ENCODE measurements at regions not wholly inside any gene's neighbourhood (a gene's known extent, or its start where the extent isn't known, plus 50 kb on each side); places are given as distances from the start of the nearest gene placed in this dataset.

DNA sequence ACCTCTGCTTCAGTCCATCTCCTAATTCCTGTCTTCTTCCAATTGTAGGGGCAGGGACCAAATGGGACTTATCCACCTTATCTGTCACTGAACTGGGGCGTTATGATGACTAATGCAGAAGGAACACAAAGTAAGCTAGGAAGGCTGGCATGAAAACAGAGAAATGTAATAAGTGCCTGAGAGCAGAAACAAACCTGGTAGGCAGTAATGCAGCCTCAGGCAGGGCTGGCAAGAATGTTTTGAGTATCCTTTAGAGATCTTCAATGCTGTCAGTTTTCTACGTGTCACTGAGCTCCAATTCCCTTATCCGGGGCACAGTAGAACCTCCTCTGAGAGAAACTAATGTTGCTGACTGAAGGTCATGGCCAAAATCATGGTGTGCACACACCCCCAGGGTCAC, 246.2 kb upstream of the TBL1XR1 start:
- Histone ChIP-seq H3K36me3 (no peaks in the 10 kb centered on the region), H3K4me3 (no peak overlapping the region), H3K9me3 (replicated peaks) (no peaks in the 10 kb centered on the region), H3K27me3 (ENCODE audit: low read depth) (no peaks in the 10 kb centered on the region), H3K4me1 (peaks cover 5% of the 10 kb centered on the region), H3K27ac (replicated peaks) (no peak overlapping the region)
- DNase-seq, result no peak
- intact Hi-C loops (cut with micrococcal nuclease), result no loop called here
- TF ChIP-seq, protein P1, sequence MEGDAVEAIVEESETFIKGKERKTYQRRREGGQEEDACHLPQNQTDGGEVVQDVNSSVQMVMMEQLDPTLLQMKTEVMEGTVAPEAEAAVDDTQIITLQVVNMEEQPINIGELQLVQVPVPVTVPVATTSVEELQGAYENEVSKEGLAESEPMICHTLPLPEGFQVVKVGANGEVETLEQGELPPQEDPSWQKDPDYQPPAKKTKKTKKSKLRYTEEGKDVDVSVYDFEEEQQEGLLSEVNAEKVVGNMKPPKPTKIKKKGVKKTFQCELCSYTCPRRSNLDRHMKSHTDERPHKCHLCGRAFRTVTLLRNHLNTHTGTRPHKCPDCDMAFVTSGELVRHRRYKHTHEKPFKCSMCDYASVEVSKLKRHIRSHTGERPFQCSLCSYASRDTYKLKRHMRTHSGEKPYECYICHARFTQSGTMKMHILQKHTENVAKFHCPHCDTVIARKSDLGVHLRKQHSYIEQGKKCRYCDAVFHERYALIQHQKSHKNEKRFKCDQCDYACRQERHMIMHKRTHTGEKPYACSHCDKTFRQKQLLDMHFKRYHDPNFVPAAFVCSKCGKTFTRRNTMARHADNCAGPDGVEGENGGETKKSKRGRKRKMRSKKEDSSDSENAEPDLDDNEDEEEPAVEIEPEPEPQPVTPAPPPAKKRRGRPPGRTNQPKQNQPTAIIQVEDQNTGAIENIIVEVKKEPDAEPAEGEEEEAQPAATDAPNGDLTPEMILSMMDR (IDR thresholded peaks at IDR 0.05; ENCODE audit: borderline replicate concordance), result no peak

DNA sequence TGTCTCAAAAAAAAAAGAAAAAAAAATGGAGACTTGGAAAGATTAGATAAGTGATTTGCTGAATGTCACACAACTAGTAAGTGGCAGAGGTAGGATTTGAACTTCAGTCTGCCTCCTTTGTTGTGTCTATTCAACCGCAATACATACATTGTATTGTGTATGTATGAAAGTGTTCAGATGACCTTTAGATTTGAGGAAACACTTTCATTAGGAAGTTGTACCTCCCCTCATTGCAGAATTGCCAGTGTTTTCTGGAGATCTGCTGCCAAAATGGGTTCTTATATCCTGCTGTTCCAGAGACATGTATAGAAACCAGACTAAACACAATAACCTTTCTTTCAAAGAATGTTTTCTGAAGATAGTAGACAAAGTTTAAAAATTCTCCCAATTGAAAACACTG, 247.4 kb upstream of the TBL1XR1 start:
- TF ChIP-seq, protein P1 (IDR thresholded peaks at IDR 0.05; ENCODE audit: borderline replicate concordance), result no peak
- Histone ChIP-seq H3K9me3 (replicated peaks) (no peaks in the 10 kb centered on the region), H3K4me3 (no peak overlapping the region), H3K4me1 (peaks cover 5% of the 10 kb centered on the region), H3K36me3 (no peaks in the 10 kb centered on the region), H3K27ac (replicated peaks) (no peak overlapping the region), H3K27me3 (ENCODE audit: low read depth) (no peaks in the 10 kb centered on the region)
- DNase-seq, result no peak
- intact Hi-C loops (cut with micrococcal nuclease), result no loop called here

DNA sequence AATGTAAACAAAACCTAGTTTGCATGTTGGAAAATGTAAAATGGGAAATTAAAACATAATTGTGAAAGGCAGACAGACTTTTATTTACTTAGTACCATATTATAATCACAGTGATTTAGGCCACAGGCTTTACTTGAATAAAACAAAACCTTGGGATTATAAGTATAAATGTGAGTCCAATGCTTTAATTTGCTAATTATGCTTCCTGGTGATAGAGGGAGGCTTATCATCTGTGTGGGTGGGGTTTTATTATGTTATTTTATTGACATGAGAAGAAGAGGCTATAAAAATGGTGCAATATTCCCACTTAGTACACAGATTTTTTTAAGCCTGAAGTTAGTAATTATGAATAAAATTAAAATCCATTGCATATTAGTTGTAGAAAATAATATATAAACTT, 248.3 kb upstream of the TBL1XR1 start:
- no peak overlapping the region for H3K4me3 ChIP-seq
- H3K4me1 ChIP-seq, result peaks cover 5% of the 10 kb centered on the region
- H3K27me3 ChIP-seq (ENCODE audit: low read depth), result no peaks in the 10 kb centered on the region
- H3K27ac ChIP-seq (replicated peaks), result no peak overlapping the region
- intact Hi-C loops (cut with micrococcal nuclease), result no loop called here
- no peaks in the 10 kb centered on the region for H3K36me3 ChIP-seq
- no peak for DNase-seq
- TF ChIP-seq, protein P1 (IDR thresholded peaks at IDR 0.05; ENCODE audit: borderline replicate concordance), result no peak
- no peaks in the 10 kb centered on the region for H3K9me3 ChIP-seq (replicated peaks)

DNA sequence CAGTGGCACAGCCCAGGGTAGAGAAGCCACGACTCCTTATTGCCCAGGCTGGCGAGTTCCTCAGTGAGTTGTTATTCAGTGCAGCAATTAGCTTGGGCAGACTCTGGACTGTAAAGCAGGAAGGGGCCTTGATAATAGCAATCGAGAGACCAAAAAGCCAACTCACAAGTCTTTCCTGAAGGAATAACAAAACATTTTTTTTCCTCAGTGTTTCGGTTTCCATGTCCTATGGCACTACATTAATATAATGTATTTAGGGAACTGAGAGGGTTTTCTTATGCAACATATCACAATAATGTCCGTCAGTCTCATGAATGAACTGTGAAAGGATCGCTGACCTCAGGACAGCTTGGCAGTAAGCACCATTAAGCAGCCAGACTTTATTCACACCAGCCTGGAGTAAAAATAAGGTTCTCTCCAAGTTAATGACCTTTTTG, 248.9 kb upstream of the TBL1XR1 start:
- H3K27ac ChIP-seq (replicated peaks), result no peak overlapping the region
- H3K4me3 ChIP-seq, result no peak overlapping the region
- TF ChIP-seq, protein P1 (IDR thresholded peaks at IDR 0.05; ENCODE audit: borderline replicate concordance), result no peak

DNA sequence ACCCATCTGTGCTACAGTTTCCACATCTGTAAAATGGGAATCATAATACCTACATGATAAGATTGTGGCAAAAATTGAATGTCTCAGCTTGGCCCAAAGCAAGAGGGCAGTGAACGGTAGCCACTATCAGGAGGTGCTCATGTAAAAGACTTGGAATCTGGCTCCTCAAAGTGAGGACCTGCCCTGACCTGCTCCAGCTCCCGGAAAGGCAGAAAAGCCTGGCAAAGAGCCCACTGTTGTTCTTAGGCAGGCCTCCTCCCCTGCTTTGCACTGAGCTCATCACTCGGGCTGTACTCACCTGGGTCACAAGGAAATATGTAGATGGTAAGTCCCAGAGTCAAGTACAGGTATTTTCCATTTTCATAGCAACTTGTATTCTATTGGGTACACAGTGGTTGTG, 250.7 kb upstream of the TBL1XR1 start:
- Histone ChIP-seq H3K4me1 (peaks cover 22% of the 10 kb centered on the region), H3K4me3 (no peak overlapping the region), H3K27me3 (ENCODE audit: low read depth) (no peaks in the 10 kb centered on the region), H3K36me3 (no peaks in the 10 kb centered on the region), H3K9me3 (replicated peaks) (no peaks in the 10 kb centered on the region), H3K27ac (replicated peaks) (no peak overlapping the region)
- no peak for DNase-seq
- TF ChIP-seq, protein P1 (IDR thresholded peaks at IDR 0.05; ENCODE audit: borderline replicate concordance), result no peak
- intact Hi-C loops (cut with micrococcal nuclease), result no loop called here

More for the DNA sequence above, 248.9 kb upstream of the TBL1XR1 start:
- no peak for DNase-seq
- Histone ChIP-seq H3K27me3 (ENCODE audit: low read depth) (no peaks in the 10 kb centered on the region), H3K4me1 (peaks cover 5% of the 10 kb centered on the region), H3K9me3 (replicated peaks) (no peaks in the 10 kb centered on the region), H3K36me3 (no peaks in the 10 kb centered on the region)
- intact Hi-C loops (cut with micrococcal nuclease), result no loop called here

DNA sequence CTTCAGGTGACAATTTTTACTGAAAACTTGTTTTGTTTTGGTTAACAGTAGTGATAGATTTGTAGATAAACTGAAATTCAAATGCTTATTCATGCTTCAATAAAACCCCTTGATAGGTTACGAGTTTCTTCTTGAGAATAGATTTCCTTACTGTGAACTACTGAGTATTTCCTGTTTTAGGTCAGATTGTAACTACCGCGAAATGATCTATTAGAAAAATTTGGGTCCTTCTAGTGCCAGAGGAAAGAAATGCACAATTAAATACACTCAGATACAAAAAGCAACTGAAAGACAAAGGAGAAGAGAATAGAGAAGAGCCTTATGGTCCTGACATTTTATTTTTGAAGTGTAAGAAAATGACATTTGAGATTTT, 251.7 kb upstream of the TBL1XR1 start:
- DNase-seq, result no peak
- no peak overlapping the region for H3K4me3 ChIP-seq
- TF ChIP-seq, protein P1 (IDR thresholded peaks at IDR 0.05; ENCODE audit: borderline replicate concordance), result no peak
- no peaks in the 10 kb centered on the region for H3K36me3 ChIP-seq
- peaks cover 20% of the 10 kb centered on the region for H3K4me1 ChIP-seq
- H3K27ac ChIP-seq (replicated peaks), result no peak overlapping the region
- intact Hi-C loops (cut with micrococcal nuclease), result no loop called here
- no peaks in the 10 kb centered on the region for H3K27me3 ChIP-seq (ENCODE audit: low read depth)
- H3K9me3 ChIP-seq (replicated peaks), result no peaks in the 10 kb centered on the region

Measured in left ventricle myocardium inferior (tissue), 1 donor.